Stimulated activated naive B cell treated with anti-CD40 and anti-IgM and Interleukin-4, amounts not matched to agents 10 μg/mL and 1 μg/mL and 100 μg/mL, for 72 hours (primary cell): ENCODE measurements at regions not wholly inside any gene's neighbourhood (a gene's known extent, or its start where the extent isn't known, plus 50 kb on each side); places are given as distances from the start of the nearest gene placed in this dataset.

Source experiments
- ATAC-seq, 2 donors: fragments of 150-1000 bp; cut with Tn5 transposase; replicated peaks; 2 replicates each; pipeline ENCODE4 v1.10.0; 2021; ENCODE audit warnings: moderate library complexity in 1 of 2
- DNase-seq: peaks from one replicate; pipeline ENCODE4 v3.0.0; 2021
- H3K27ac Mint-ChIP-seq: one replicate; pipeline ENCODE4 v1.8.0; 2022; ENCODE audit warnings: mild to moderate bottlenecking, mixed read lengths
- H3K27me3 Mint-ChIP-seq, 2 donors: one replicate each; pipeline ENCODE4 v1.8.0; 2022; ENCODE audit warnings: mixed read lengths in 2 of 2
- H3K36me3 Mint-ChIP-seq, 2 donors: one replicate each; pipeline ENCODE4 v1.8.0; 2022; ENCODE audit warnings: mixed read lengths in 2 of 2, mild to moderate bottlenecking in 1 of 2
- H3K4me1 Mint-ChIP-seq, 2 donors: one replicate each; pipeline ENCODE4 v1.8.0; 2022; ENCODE audit warnings: mixed read lengths in 2 of 2, mild to moderate bottlenecking in 1 of 2
- H3K4me3 Mint-ChIP-seq, 2 donors: one replicate each; pipeline ENCODE4 v1.8.0; 2022; ENCODE audit warnings: mild to moderate bottlenecking in 2 of 2, mixed read lengths in 2 of 2, moderate library complexity in 1 of 2
- H3K9me3 Mint-ChIP-seq, 2 donors: one replicate each; pipeline ENCODE4 v1.8.0; 2022; ENCODE audit warnings: mixed read lengths in 2 of 2, mild to moderate bottlenecking in 1 of 2

DNA sequence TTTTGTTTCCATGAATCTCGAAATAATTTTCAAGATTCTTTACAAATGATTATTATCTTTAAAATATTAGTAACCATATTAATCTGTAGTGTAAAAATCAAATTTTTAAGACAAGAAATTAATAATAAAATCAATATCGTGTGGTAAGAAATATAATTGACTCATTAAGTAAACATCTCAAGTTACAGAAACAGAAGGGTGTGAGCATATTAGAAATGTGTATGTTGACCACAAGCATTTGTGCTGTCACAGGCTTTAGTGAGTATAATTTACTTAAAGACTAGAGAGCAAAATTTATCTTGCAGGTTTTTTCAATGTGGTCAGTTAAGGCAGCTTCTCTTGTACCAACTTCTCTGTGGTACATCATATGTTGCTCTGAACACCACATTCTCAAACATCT, 566.5 kb upstream of the IRAK1BP1 start:
- Mint-ChIP-seq H3K36me3 (no peaks in the 10 kb centered on the region), H3K9me3 (no peaks in the 10 kb centered on the region), H3K27ac (no peak overlapping the region), H3K4me1 (no peaks in the 10 kb centered on the region), H3K27me3 (no peaks in the 10 kb centered on the region), H3K4me3 (no peak overlapping the region)
- DNase-seq (no peak), ATAC-seq (no peak)

DNA sequence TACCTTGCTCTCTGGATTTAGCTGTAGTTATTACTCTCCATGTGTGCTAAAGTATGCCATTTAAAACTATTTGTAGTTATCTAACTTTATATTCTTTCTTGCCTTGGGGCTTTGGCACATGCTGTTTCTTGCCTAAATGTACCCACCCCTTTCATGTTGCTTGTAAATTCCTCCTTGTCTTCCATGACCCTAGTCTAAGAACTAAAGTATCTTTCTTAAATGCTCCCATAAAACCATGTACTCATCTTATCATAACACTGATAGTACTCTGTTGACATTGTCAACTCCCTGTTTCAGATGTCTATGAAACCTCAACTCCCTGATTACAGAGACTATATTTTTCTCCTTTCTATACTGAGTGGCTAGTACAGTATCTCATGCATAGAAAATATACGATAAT, 564.9 kb upstream of the IRAK1BP1 start:
- ATAC-seq (no peak), DNase-seq (no peak)
- H3K27ac Mint-ChIP-seq = no peak overlapping the region
- H3K27me3 Mint-ChIP-seq = no peaks in the 10 kb centered on the region
- H3K9me3 Mint-ChIP-seq = peaks cover 0 to 1% of the 10 kb centered on the region in 2 donors
- H3K4me1 Mint-ChIP-seq = no peaks in the 10 kb centered on the region
- H3K36me3 Mint-ChIP-seq = no peaks in the 10 kb centered on the region
- no peak overlapping the region for H3K4me3 Mint-ChIP-seq

DNA sequence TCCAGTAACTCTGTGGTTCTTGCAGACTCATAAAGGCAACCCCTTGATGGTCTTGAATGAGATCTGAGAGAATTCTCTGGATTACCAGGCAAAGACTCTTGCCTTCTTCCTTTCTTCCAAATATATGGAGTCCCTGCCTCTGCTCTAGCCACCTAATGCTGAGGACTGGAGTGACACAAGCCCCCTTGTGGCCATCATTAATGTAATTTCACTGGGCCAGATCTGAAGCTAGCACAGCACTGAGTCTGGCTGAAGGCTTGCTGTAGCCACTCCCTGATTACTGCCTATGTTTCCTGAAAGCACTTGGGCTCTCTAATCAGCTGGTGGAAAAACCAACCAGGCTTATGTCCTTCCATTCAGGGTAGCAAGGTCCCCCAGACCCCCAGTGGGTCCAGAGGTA, 559.3 kb upstream of the IRAK1BP1 start:
- peaks cover 0 to 4% of the 10 kb centered on the region in 2 donors for H3K9me3 Mint-ChIP-seq
- no peak for DNase-seq
- no peaks in the 10 kb centered on the region for H3K36me3 Mint-ChIP-seq
- H3K27ac Mint-ChIP-seq = no peak overlapping the region
- ATAC-seq = no peak
- no peak overlapping the region for H3K4me3 Mint-ChIP-seq
- H3K27me3 Mint-ChIP-seq = no peaks in the 10 kb centered on the region
- no peaks in the 10 kb centered on the region for H3K4me1 Mint-ChIP-seq

DNA sequence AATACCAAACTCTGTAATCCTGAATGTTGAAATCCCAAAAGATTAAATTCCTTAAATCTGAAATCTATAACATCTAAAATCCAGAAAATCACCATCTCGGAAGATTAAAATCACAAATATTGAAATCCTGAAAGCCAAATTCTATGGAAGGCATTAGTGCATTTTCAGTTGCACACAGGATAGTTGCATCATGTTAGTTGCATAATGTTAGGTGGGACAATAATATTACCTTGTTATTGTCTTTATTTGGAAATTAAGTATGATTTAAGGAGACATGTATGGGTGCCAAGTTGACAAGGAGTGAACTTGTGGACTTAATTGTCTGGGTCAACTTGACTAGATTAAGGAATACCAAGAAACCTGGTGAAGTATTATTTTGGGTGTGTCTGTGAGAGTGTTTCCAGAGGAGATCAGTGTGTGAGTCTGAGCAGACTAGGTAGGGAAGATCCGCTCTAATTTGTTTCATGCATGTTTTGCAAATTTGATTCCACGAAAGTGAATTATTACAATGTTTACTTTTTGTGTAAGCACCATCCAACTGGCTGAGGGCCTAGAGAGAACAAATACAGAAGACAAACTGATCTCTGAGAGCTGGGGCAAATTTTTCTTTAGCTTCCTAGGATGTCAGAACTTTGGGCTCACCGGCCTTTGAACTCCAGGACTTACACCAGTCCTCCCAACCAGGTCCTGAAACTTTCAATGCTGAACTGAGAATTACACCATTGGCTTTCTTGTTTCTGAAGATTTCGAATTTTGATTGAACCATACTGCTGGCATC, 545.1 kb upstream of the IRAK1BP1 start:
- H3K4me3 Mint-ChIP-seq = no peak overlapping the region
- ATAC-seq (no peak), DNase-seq (no peak)
- H3K27ac Mint-ChIP-seq = no peak overlapping the region
- H3K36me3 Mint-ChIP-seq = no peaks in the 10 kb centered on the region
- H3K27me3 Mint-ChIP-seq = no peaks in the 10 kb centered on the region
- no peaks in the 10 kb centered on the region for H3K4me1 Mint-ChIP-seq
- peaks cover 0 to 1% of the 10 kb centered on the region in 2 donors for H3K9me3 Mint-ChIP-seq

DNA sequence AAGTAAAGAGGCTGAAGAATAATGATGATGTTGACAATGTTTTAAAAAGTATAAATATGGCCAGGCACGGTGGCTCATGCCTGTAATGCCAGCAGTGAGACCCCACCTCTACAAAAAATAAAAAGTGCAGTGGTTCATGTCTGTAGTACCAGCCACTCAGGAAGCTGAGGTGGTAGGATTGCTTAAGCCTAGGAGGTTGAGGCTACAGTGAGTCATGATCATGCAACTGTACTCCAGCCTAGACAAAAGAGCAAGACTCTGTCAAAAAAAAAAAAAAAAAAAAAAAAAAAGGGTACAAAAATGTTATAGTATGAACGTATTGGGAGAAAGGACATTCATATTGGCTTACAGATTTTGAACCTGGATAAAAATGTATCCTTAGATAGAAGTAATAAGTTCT, 543.1 kb upstream of the IRAK1BP1 start:
- Mint-ChIP-seq H3K4me1 (no peaks in the 10 kb centered on the region), H3K36me3 (no peaks in the 10 kb centered on the region), H3K9me3 (peaks cover 0 to 1% of the 10 kb centered on the region in 2 donors), H3K27me3 (no peaks in the 10 kb centered on the region), H3K27ac (no peak overlapping the region), H3K4me3 (no peak overlapping the region)
- ATAC-seq (no peak), DNase-seq (no peak)

DNA sequence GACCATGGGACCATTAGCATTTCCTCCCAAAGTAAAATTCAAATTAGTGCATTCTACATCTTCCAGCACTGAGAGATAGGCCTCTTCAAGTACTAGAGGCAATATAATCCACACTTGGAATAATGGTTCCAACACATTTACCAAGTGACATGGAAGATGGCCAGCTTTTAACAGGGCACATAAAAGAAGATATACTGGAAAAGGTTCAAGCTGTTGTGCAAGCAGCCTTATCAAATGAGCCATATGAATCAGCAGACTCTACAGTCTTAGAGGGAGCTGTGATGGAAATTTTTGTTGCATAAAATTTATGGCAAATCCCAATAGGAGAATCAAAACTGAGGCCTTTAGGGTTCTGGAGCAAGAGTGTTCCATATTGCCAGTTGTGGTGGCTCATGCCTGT, 526.6 kb upstream of the IRAK1BP1 start:
- Mint-ChIP-seq H3K27me3 (no peaks in the 10 kb centered on the region), H3K9me3 (peaks cover 0 to 4% of the 10 kb centered on the region in 2 donors), H3K4me1 (no peaks in the 10 kb centered on the region), H3K4me3 (no peak overlapping the region), H3K27ac (no peak overlapping the region), H3K36me3 (no peaks in the 10 kb centered on the region)
- no peak for DNase-seq
- no peak for ATAC-seq

DNA sequence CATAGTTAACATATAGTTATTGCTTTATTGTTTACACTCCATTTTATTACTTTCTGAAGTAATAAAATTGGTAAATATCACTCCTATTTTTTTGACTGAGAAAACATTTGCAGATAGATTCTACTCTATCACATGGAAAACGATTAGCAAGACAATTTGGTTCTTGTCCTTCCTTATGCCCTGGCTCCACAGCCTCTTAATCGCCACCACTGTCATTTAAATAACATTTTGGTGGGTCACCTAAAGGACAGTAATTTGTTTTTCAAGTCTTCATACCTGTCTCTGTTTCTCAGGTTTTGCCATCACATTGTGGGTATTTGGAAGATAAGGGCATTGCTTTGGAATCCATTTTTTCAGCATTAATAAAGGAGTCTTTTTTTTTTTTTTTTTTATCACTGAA, 521.5 kb upstream of the IRAK1BP1 start:
- ATAC-seq (no peak), DNase-seq (no peak)
- Mint-ChIP-seq H3K4me1 (no peaks in the 10 kb centered on the region), H3K27me3 (no peaks in the 10 kb centered on the region), H3K9me3 (peaks cover 4 to 8% of the 10 kb centered on the region in 2 donors), H3K27ac (no peak overlapping the region), H3K36me3 (no peaks in the 10 kb centered on the region), H3K4me3 (no peak overlapping the region)

DNA sequence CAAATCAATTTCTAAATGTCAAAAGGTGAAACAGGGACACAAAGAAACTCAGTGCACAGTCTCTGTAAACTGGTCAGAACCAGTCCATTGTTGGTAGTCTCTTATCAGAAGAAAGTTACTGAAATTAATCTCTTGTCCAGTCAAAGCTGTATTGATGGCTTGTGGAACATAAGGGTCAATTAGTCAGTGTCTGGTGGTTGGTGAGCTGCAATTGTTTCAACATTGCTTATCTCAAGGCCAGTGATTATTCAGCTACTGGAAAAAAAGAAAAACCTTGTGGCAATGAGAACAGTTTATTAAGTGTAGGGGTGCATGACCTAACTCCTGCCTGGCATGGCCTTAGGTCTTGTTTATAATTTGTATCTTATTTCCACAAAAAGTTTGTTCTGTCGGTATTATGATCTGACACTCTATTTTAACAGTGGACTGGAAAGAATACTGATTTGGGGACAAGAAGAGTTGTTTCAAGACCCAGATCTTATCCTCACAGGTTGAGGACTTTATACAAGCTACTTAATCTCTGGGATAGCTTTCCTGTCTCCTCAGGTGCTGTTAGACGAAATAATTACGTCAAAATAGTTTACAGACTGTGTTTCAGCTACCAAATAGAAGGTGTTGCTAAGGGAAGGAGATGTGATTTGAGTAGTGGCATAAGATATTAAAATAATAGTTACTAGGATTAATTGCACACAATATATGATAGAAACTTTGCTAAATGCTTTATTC, 520.0 kb upstream of the IRAK1BP1 start:
- no peak overlapping the region for H3K27ac Mint-ChIP-seq
- no peaks in the 10 kb centered on the region for H3K36me3 Mint-ChIP-seq
- no peak overlapping the region for H3K4me3 Mint-ChIP-seq
- ATAC-seq (no peak), DNase-seq (no peak)
- H3K9me3 Mint-ChIP-seq = peaks cover 3 to 4% of the 10 kb centered on the region in 2 donors
- no peaks in the 10 kb centered on the region for H3K4me1 Mint-ChIP-seq
- H3K27me3 Mint-ChIP-seq = no peaks in the 10 kb centered on the region

DNA sequence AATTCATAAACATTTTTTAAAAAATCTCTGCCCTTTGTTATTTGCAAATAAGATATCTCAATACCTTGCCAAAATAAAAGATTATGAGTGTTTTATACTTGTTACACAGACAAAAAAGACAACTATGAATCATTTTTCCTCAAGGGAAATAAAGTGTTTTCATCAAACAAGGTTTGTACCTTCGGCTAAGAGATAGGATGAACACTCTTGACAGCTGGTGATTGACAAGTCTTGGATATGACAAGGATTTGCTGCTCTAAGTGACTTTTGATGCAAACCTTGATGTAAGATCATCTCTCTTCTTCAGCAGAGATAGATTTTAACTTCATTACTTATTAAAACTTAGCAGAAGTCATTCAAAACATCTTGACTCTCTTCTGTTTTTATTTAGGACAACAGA, 514.3 kb upstream of the IRAK1BP1 start:
- ATAC-seq = no peak
- H3K27ac Mint-ChIP-seq = no peak overlapping the region
- DNase-seq = no peak
- no peaks in the 10 kb centered on the region for H3K4me1 Mint-ChIP-seq
- H3K27me3 Mint-ChIP-seq = no peaks in the 10 kb centered on the region
- no peaks in the 10 kb centered on the region for H3K36me3 Mint-ChIP-seq
- no peak overlapping the region for H3K4me3 Mint-ChIP-seq
- H3K9me3 Mint-ChIP-seq = peaks cover 2 to 4% of the 10 kb centered on the region in 2 donors

DNA sequence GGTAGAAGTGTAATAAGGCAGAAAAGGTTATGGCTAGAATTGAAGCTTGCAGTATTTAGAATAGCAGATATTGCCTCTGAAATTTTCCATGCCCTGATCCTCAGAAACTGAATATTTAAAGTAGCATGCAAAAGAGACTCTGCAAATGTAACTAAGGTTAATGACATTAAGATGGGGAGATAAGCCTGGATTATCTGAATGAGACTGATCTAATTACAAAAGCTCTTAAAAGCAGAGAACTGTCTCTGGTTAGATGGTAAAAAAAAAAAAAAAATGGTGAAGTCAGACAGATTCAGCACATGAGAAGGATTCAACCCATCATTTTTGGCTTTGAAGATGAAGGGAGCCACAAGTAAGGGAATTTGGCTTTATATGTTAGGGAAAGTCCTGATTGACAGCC, 503.7 kb upstream of the IRAK1BP1 start:
- no peaks in the 10 kb centered on the region for H3K36me3 Mint-ChIP-seq
- H3K9me3 Mint-ChIP-seq = no peaks in the 10 kb centered on the region
- H3K4me3 Mint-ChIP-seq = no peak overlapping the region
- ATAC-seq = no peak
- no peak overlapping the region for H3K27ac Mint-ChIP-seq
- H3K27me3 Mint-ChIP-seq = no peaks in the 10 kb centered on the region
- no peaks in the 10 kb centered on the region for H3K4me1 Mint-ChIP-seq
- DNase-seq = no peak

DNA sequence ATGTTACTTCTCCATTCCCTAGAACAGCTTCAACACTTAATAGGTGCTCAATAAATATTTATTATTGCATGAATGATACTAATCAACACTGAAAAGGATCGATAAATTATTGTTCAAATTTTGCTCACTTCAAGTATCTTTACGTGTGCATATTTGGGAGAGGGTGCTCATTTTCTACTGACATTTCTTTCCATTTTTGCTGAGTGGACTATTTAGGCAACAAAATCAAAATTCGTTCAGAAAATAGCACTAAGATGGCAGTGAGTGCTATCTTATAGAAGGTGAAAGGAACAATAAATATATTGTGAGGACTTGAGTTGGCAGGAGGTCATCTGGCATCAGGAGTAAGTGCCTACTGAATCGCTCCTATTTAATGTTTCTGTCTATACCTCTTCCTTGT, 501.9 kb upstream of the IRAK1BP1 start:
- Mint-ChIP-seq H3K4me1 (no peaks in the 10 kb centered on the region), H3K27me3 (no peaks in the 10 kb centered on the region), H3K27ac (no peak overlapping the region), H3K9me3 (no peaks in the 10 kb centered on the region), H3K36me3 (no peaks in the 10 kb centered on the region), H3K4me3 (no peak overlapping the region)
- ATAC-seq (no peak), DNase-seq (no peak)

DNA sequence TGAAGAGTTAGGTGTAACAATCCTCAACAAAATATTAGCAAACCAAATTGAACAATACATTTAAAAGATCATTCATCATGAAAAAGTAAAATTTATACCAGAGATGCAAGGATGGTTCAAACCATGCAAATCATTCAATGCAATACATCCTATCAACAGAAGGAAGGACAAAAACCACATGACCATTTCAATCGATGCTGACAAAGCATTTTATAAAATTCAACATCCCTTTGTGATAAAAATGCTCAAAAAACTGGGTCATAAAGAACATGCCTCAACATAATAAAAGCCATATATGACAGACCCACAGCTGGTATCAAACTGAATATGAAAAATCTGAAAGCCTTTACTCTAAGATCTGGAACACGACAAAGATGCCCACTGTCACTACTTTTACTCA, 490.3 kb upstream of the IRAK1BP1 start:
- no peaks in the 10 kb centered on the region for H3K4me1 Mint-ChIP-seq
- ATAC-seq = no peak
- no peak overlapping the region for H3K27ac Mint-ChIP-seq
- DNase-seq = no peak
- H3K4me3 Mint-ChIP-seq = no peak overlapping the region
- no peaks in the 10 kb centered on the region for H3K27me3 Mint-ChIP-seq
- no peaks in the 10 kb centered on the region for H3K36me3 Mint-ChIP-seq
- H3K9me3 Mint-ChIP-seq = peaks cover 4 to 16% of the 10 kb centered on the region in 2 donors

DNA sequence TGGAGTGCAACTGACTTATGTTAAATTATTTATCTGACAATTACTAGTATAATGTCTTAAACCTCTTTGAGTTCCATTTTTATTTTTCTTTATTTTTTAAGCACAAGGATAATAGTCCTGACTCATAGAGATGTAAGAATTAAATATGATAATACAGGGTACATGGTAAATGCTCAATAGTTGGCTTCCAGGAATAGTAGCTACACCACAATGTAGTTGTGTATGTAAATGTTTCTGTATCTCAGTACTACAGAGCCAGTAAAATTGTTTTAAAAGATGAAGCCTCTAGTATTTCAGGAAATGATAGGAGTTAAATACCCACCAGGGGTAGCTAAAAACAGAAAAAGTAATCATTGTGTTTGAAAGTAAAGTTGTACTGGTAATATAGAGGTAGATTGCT, 487.4 kb upstream of the IRAK1BP1 start:
- Mint-ChIP-seq H3K4me3 (no peak overlapping the region), H3K27me3 (no peaks in the 10 kb centered on the region), H3K36me3 (no peaks in the 10 kb centered on the region), H3K27ac (no peak overlapping the region), H3K4me1 (no peaks in the 10 kb centered on the region), H3K9me3 (peaks cover 0 to 11% of the 10 kb centered on the region in 2 donors)
- DNase-seq = no peak
- no peak for ATAC-seq

DNA sequence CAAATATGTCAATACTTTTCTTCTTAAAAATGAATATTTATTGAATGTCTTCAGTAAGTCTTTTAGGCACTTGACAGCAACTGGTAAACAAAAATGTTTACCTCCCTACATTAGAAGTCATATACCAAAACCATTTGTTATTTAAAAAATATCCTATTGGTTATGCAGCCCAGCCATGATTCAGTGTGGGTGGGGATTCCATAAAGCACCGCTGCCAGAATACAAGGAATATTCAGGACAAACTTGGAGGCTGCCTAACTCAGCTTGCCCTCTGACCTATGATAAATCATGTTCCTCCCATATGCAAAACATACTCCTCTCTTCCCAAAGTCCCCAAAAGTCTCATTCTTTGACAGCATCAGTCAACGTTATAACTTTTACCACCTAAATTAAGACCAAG, 486.8 kb upstream of the IRAK1BP1 start:
- peaks cover 0 to 13% of the 10 kb centered on the region in 2 donors for H3K9me3 Mint-ChIP-seq
- H3K36me3 Mint-ChIP-seq = no peaks in the 10 kb centered on the region
- no peak overlapping the region for H3K27ac Mint-ChIP-seq
- no peaks in the 10 kb centered on the region for H3K4me1 Mint-ChIP-seq
- DNase-seq = no peak
- no peak overlapping the region for H3K4me3 Mint-ChIP-seq
- ATAC-seq = no peak
- H3K27me3 Mint-ChIP-seq = no peaks in the 10 kb centered on the region

DNA sequence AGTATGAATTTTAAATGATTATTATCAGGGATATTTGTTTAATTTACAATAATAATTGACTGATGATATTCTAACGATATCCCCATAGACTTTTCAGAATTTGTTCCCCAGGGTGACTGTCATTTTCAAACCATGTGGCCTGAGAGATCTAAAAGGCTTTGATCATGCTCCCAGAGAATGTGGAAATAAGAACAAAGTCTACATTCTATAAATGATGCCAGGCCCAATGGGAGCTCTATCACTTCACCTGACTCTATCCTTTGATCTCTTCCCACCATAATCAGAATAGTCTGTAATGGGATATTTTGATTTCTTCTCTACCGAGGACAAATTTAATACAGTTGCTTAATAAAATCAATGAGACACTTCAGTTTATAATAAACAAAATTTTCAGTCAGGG, 483.4 kb upstream of the IRAK1BP1 start:
- no peak overlapping the region for H3K4me3 Mint-ChIP-seq
- no peaks in the 10 kb centered on the region for H3K36me3 Mint-ChIP-seq
- no peak for ATAC-seq
- H3K4me1 Mint-ChIP-seq = no peaks in the 10 kb centered on the region
- H3K9me3 Mint-ChIP-seq = peaks cover 18 to 21% of the 10 kb centered on the region in 2 donors
- no peaks in the 10 kb centered on the region for H3K27me3 Mint-ChIP-seq
- H3K27ac Mint-ChIP-seq = no peak overlapping the region
- no peak for DNase-seq
